ENCODE measurements at regions not wholly inside any gene's neighbourhood (a gene's known extent, or its start where the extent isn't known, plus 50 kb on each side); places are given as distances from the start of the nearest gene placed in this dataset.
"Not testable (repeated sequence)": the region's sequence is repeated elsewhere in the genome, so short reads cannot be mapped to it uniquely, and the experiment has no call there.

- DNase-seq (ENCODE audit: low read depth, low spot score), result no peak
- dilution Hi-C loops (cut with MboI; ENCODE audit: extremely low pct_ligation_motif_present, low sequenced_read_pairs), result no loop called here
- H3K9me3 ChIP-seq (ENCODE audit: control insufficient read depth, low read depth, low read length), result no peaks in the 10 kb centered on the region
- H3K4me2 ChIP-seq (ENCODE audit: control insufficient read depth, extremely low read depth, insufficient read depth, low read depth, low read length), result no peak overlapping the region
- no peak overlapping the region for H2AFZ ChIP-seq (ENCODE audit: control insufficient read depth, low read length)
- no peak overlapping the region for H3K9ac ChIP-seq (ENCODE audit: control insufficient read depth, extremely low read depth, insufficient read depth, low read length)
- FAIRE-seq, result no peak
- H3K27ac ChIP-seq (ENCODE audit: control insufficient read depth, insufficient read depth, low read length), result no peak overlapping the region
- H3K79me2 ChIP-seq (ENCODE audit: control insufficient read depth, insufficient read depth, low read length), result no peaks in the 10 kb centered on the region
- no peaks in the 10 kb centered on the region for H3K9me1 ChIP-seq (ENCODE audit: control insufficient read depth, extremely low read depth, insufficient read depth, low read length)
- H3K4me3 ChIP-seq (ENCODE audit: control insufficient read depth in 2 of 3, extremely low read depth in 1 of 3, insufficient read depth in 2 of 3, low read depth in 1 of 3, low read length in 3 of 3), result no peak overlapping the region
- no peaks in the 10 kb centered on the region for H4K20me1 ChIP-seq (ENCODE audit: control insufficient read depth, extremely low read depth, insufficient read depth, low read length)
- H3K4me1 ChIP-seq (ENCODE audit: control insufficient read depth, extremely low read depth, insufficient read depth, low read length), result no peaks in the 10 kb centered on the region
- TF ChIP-seq CTCF (optimal IDR thresholded peaks at IDR 0.05 in 1 of 3, IDR thresholded peaks at IDR 0.05 in 1 of 3, conservative IDR thresholded peaks at IDR 0.05 in 1 of 3; ENCODE audit: extremely low read depth in 1 of 3, insufficient read depth in 2 of 3, low read length in 3 of 3) (no peak), EZH2 (IDR thresholded peaks at IDR 0.05; ENCODE audit: low read length) (no peak)
- no peaks in the 10 kb centered on the region for H3K36me3 ChIP-seq (ENCODE audit: control insufficient read depth in 2 of 2, extremely low read depth in 1 of 2, insufficient read depth in 2 of 2, low read length in 2 of 2)
- H3K27me3 ChIP-seq (ENCODE audit: control insufficient read depth, extremely low read depth, insufficient read depth, low read length), result no peaks in the 10 kb centered on the region
Measured at GRCh38 chr16:62738666-62739460, 702.6 kb upstream of the CDH8 start.

DNA sequence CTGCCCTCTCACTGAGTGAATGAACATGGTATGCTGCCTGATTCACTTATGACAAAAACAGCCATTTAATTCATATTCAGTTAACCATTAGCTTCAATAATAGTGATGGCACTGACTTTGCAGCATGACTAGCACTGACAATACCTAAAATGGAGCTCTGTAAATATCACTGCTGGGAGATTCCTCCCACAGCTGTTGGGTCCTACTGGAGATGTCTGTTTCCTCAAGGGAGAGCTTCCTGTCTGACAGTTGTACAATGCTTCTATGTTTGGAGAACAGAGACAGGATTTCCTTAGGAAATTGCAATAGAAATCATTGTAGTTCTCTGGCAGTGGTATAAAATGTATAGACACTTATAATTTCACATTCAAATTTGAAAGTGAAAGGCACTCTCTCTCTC lies 695.9 kb upstream of the CDH8 start:
- Histone ChIP-seq H2AFZ (ENCODE audit: control insufficient read depth, low read length) (no peak overlapping the region), H3K36me3 (ENCODE audit: control insufficient read depth in 2 of 2, extremely low read depth in 1 of 2, insufficient read depth in 2 of 2, low read length in 2 of 2) (no peaks in the 10 kb centered on the region), H3K9ac (ENCODE audit: control insufficient read depth, extremely low read depth, insufficient read depth, low read length) (no peak overlapping the region), H3K4me2 (ENCODE audit: control insufficient read depth, extremely low read depth, insufficient read depth, low read depth, low read length) (no peak overlapping the region), H3K27ac (ENCODE audit: control insufficient read depth, insufficient read depth, low read length) (no peak overlapping the region), H3K9me3 (ENCODE audit: control insufficient read depth, low read depth, low read length) (no peaks in the 10 kb centered on the region), H3K27me3 (ENCODE audit: control insufficient read depth, extremely low read depth, insufficient read depth, low read length) (no peaks in the 10 kb centered on the region), H3K4me3 (ENCODE audit: control insufficient read depth in 2 of 3, extremely low read depth in 1 of 3, insufficient read depth in 2 of 3, low read depth in 1 of 3, low read length in 3 of 3) (no peak overlapping the region), H3K79me2 (ENCODE audit: control insufficient read depth, insufficient read depth, low read length) (no peaks in the 10 kb centered on the region), H3K9me1 (ENCODE audit: control insufficient read depth, extremely low read depth, insufficient read depth, low read length) (no peaks in the 10 kb centered on the region), H3K4me1 (ENCODE audit: control insufficient read depth, extremely low read depth, insufficient read depth, low read length) (no peaks in the 10 kb centered on the region), H4K20me1 (ENCODE audit: control insufficient read depth, extremely low read depth, insufficient read depth, low read length) (no peaks in the 10 kb centered on the region)
- dilution Hi-C loops (cut with MboI; ENCODE audit: extremely low pct_ligation_motif_present, low sequenced_read_pairs), result no loop called here
- DNase-seq (ENCODE audit: low read depth, low spot score) (no peak), FAIRE-seq (no peak)
- TF ChIP-seq CTCF (optimal IDR thresholded peaks at IDR 0.05 in 1 of 3, IDR thresholded peaks at IDR 0.05 in 1 of 3, conservative IDR thresholded peaks at IDR 0.05 in 1 of 3; ENCODE audit: extremely low read depth in 1 of 3, insufficient read depth in 2 of 3, low read length in 3 of 3) (no peak), EZH2 (IDR thresholded peaks at IDR 0.05; ENCODE audit: low read length) (no peak)

- DNase-seq (ENCODE audit: low read depth, low spot score); H4K20me1 ChIP-seq (ENCODE audit: control insufficient read depth, extremely low read depth, insufficient read depth, low read length); H3K79me2 ChIP-seq (ENCODE audit: control insufficient read depth, insufficient read depth, low read length); H3K9ac ChIP-seq (ENCODE audit: control insufficient read depth, extremely low read depth, insufficient read depth, low read length); H3K9me1 ChIP-seq (ENCODE audit: control insufficient read depth, extremely low read depth, insufficient read depth, low read length); H3K27me3 ChIP-seq (ENCODE audit: control insufficient read depth, extremely low read depth, insufficient read depth, low read length); H3K4me2 ChIP-seq (ENCODE audit: control insufficient read depth, extremely low read depth, insufficient read depth, low read depth, low read length); H3K9me3 ChIP-seq (ENCODE audit: control insufficient read depth, low read depth, low read length); H3K4me3 ChIP-seq (ENCODE audit: control insufficient read depth in 2 of 3, extremely low read depth in 1 of 3, insufficient read depth in 2 of 3, low read depth in 1 of 3, low read length in 3 of 3); FAIRE-seq; H3K4me1 ChIP-seq (ENCODE audit: control insufficient read depth, extremely low read depth, insufficient read depth, low read length); H3K36me3 ChIP-seq (ENCODE audit: control insufficient read depth in 2 of 2, extremely low read depth in 1 of 2, insufficient read depth in 2 of 2, low read length in 2 of 2); H2AFZ ChIP-seq (ENCODE audit: control insufficient read depth, low read length); H3K27ac ChIP-seq (ENCODE audit: control insufficient read depth, insufficient read depth, low read length); dilution Hi-C loops (cut with MboI; ENCODE audit: extremely low pct_ligation_motif_present, low sequenced_read_pairs): not testable (repeated sequence)
Measured at GRCh38 chr16:62724670-62725269, 688.5 kb upstream of the CDH8 start.

All from keratinocyte (primary cell).